ENCODE measurements at regions not wholly inside any gene's neighbourhood (a gene's known extent, or its start where the extent isn't known, plus 50 kb on each side); places are given as distances from the start of the nearest gene placed in this dataset.

DNA sequence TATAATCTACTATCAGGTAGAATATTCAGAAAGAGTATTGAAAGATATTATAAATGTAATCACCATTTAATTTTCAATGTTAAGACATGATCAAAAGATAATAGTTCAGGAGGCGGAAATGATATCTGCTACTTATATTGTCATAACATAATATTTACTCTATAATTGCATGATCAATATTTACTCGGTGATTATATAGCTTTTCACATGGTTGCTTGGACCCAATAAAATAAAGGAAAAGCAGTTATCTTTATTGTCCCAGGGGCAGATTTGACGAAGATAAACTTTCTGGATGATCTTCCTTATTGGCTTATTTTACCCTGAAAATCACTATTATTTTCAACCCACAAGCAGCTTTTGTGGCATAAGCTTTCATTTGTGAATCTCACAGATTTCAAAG, 350.4 kb downstream of the HACE1 start:
- Histone ChIP-seq H3K4me1 (ENCODE audit: control insufficient read depth, insufficient read depth, low read length) (no peaks in the 10 kb centered on the region), H3K4me3 (ENCODE audit: low read depth, low read length) (no peak overlapping the region), H3K27ac (ENCODE audit: low read depth, low read length) (no peak overlapping the region), H3K9ac (ENCODE audit: low read length) (no peak overlapping the region), H3K9me3 (ENCODE audit: control insufficient read depth, insufficient read depth, low read depth, low read length) (no peaks in the 10 kb centered on the region), H3K36me3 (ENCODE audit: control insufficient read depth, insufficient read depth, low read length) (no peaks in the 10 kb centered on the region), H3K27me3 (ENCODE audit: control insufficient read depth, insufficient read depth, low read length) (no peaks in the 10 kb centered on the region)

DNA sequence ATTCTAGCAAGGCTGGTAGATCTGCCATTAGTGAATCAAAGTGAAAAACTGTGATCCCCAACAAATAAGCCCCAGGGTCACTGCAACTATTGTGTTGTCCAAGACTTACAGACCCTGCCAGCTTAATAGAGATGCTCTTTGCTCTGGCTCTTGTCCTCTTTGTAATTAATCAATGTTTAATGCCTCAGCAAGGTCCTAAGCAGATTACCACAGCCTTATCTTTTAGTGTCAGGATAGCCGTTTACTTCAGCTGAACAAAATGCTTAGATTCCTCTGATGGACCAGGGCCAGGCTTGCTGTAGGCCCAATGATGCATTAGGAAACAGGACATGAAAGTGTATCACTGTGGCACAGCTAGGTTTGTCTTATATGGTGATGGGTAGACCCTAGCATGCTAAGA, 353.3 kb downstream of the HACE1 start:
- Histone ChIP-seq H3K4me3 (ENCODE audit: low read depth, low read length) (no peak overlapping the region), H3K9me3 (ENCODE audit: control insufficient read depth, insufficient read depth, low read depth, low read length) (no peaks in the 10 kb centered on the region), H3K9ac (ENCODE audit: low read length) (no peak overlapping the region), H3K4me1 (ENCODE audit: control insufficient read depth, insufficient read depth, low read length) (no peaks in the 10 kb centered on the region), H3K27ac (ENCODE audit: low read depth, low read length) (no peak overlapping the region), H3K36me3 (ENCODE audit: control insufficient read depth, insufficient read depth, low read length) (no peaks in the 10 kb centered on the region), H3K27me3 (ENCODE audit: control insufficient read depth, insufficient read depth, low read length) (no peaks in the 10 kb centered on the region)

DNA sequence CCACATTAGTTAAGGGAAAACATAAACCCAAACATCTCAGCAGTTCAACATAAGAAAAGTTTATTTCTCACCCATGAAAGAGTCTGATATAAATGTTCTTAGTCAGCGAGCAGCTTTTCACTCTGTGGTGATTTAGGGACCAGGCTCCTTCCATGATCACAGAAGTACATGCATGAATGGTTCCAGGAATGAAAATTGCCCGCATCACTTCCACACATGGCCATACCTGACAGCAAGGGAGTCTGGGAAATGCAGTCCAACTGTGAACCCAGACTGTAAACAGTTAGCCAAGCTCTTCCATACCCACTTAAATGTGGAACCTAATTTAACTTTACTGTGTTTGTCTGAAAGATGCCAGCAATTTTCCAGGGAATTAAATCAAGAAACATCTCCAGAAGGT, 353.9 kb downstream of the HACE1 start:
- H3K27ac ChIP-seq (ENCODE audit: low read depth, low read length), result no peak overlapping the region
- H3K4me1 ChIP-seq (ENCODE audit: control insufficient read depth, insufficient read depth, low read length), result no peaks in the 10 kb centered on the region
- no peaks in the 10 kb centered on the region for H3K9me3 ChIP-seq (ENCODE audit: control insufficient read depth, insufficient read depth, low read depth, low read length)
- no peak overlapping the region for H3K4me3 ChIP-seq (ENCODE audit: low read depth, low read length)
- no peaks in the 10 kb centered on the region for H3K36me3 ChIP-seq (ENCODE audit: control insufficient read depth, insufficient read depth, low read length)
- no peaks in the 10 kb centered on the region for H3K27me3 ChIP-seq (ENCODE audit: control insufficient read depth, insufficient read depth, low read length)
- H3K9ac ChIP-seq (ENCODE audit: low read length), result no peak overlapping the region

DNA sequence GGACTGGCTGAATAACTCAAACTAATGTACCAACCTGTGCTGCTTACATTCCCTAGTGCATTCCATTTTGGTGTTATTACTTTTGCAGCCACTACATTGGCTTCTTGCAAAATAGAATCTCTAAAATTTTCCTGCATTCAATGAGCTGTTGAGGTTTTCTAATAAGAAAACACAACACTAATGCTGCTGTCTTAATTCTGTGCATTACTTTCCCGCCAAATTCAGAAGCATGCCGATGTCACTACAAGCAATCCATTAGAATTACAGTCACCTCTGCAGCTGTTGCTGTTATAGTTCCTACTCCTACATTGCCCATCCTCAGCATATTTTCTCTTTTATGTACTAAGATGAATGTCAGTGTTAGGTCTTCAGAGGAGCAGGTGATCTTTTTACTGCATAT, 359.5 kb downstream of the HACE1 start:
- no peaks in the 10 kb centered on the region for H3K36me3 ChIP-seq (ENCODE audit: control insufficient read depth, insufficient read depth, low read length)
- 0 out of 2 replicates have a peak, but pooled peaks cover 4% of the 10 kb centered on the region for H3K9me3 ChIP-seq (ENCODE audit: control insufficient read depth, insufficient read depth, low read depth, low read length)
- H3K9ac ChIP-seq (ENCODE audit: low read length), result no peak overlapping the region
- no peak overlapping the region for H3K27ac ChIP-seq (ENCODE audit: low read depth, low read length)
- no peak overlapping the region for H3K4me3 ChIP-seq (ENCODE audit: low read depth, low read length)
- H3K27me3 ChIP-seq (ENCODE audit: control insufficient read depth, insufficient read depth, low read length), result no peaks in the 10 kb centered on the region
- H3K4me1 ChIP-seq (ENCODE audit: control insufficient read depth, insufficient read depth, low read length), result no peaks in the 10 kb centered on the region

DNA sequence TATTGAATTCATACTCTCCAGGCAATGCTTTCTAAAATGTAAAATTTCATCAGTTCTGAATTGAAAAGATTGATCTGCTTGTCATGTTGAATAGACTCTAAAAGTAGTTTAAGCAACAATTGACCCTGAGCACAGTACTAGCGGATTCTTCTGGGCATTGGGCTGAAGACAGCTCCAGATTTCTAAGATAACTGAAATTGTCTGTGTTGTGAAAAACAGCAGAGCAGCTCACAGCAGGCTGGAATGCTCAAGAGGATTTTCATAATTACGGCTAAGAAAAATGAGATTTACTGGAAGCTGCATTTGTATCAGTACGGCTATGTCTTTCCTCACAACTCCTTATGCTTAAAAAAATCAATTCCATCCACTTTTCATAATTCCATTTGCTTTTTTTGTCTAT, 373.7 kb downstream of the HACE1 start:
- H3K9ac ChIP-seq (ENCODE audit: low read length), result no peak overlapping the region
- H3K4me1 ChIP-seq (ENCODE audit: control insufficient read depth, insufficient read depth, low read length), result no peaks in the 10 kb centered on the region
- no peaks in the 10 kb centered on the region for H3K36me3 ChIP-seq (ENCODE audit: control insufficient read depth, insufficient read depth, low read length)
- no peaks in the 10 kb centered on the region for H3K27me3 ChIP-seq (ENCODE audit: control insufficient read depth, insufficient read depth, low read length)
- no peak overlapping the region for H3K27ac ChIP-seq (ENCODE audit: low read depth, low read length)
- no peak overlapping the region for H3K4me3 ChIP-seq (ENCODE audit: low read depth, low read length)
- no peaks in the 10 kb centered on the region for H3K9me3 ChIP-seq (ENCODE audit: control insufficient read depth, insufficient read depth, low read depth, low read length)

DNA sequence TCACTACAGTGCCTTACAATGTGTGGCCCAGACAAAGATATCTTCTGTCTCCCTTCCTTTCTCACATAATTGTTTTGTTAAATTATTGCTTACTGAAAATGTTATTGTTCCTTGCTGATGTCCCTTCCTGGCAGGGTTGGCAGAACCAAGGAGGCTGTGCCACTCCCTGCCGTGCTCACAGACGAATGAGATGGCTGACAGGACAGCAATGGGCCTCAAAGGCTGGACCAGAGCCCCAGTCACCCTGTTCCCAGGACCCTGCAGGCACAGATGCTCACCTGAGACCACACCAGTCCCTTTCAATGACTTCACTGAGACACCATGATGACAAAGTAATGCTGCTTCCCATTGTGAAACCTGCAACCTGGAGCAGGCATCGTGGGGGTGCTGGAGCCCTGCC, 375.1 kb downstream of the HACE1 start:
- no peak overlapping the region for H3K27ac ChIP-seq (ENCODE audit: low read depth, low read length)
- H3K27me3 ChIP-seq (ENCODE audit: control insufficient read depth, insufficient read depth, low read length), result no peaks in the 10 kb centered on the region
- H3K36me3 ChIP-seq (ENCODE audit: control insufficient read depth, insufficient read depth, low read length), result no peaks in the 10 kb centered on the region
- no peak overlapping the region for H3K4me3 ChIP-seq (ENCODE audit: low read depth, low read length)
- H3K9ac ChIP-seq (ENCODE audit: low read length), result no peak overlapping the region
- H3K4me1 ChIP-seq (ENCODE audit: control insufficient read depth, insufficient read depth, low read length), result no peaks in the 10 kb centered on the region
- no peaks in the 10 kb centered on the region for H3K9me3 ChIP-seq (ENCODE audit: control insufficient read depth, insufficient read depth, low read depth, low read length)

DNA sequence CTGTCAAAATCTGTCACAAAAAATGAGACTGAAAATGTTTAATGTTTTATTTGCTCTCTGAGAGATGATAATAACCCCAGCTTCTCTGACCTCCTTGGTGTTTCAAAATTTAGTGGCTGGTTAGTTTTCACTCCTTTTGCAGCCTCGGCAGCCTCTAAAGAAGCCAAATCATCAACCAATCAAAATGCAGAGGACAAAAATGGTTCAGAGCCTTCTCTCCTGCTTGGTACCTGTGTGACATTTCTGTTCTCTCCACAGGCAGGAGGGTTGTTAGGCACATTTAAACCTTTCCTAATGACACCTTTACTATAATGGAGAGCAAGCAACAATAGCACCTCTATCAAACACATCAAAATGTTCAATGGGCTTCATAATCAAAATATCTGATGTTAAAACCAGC, 375.5 kb downstream of the HACE1 start:
- Histone ChIP-seq H3K27me3 (ENCODE audit: control insufficient read depth, insufficient read depth, low read length) (no peaks in the 10 kb centered on the region), H3K27ac (ENCODE audit: low read depth, low read length) (no peak overlapping the region), H3K36me3 (ENCODE audit: control insufficient read depth, insufficient read depth, low read length) (no peaks in the 10 kb centered on the region), H3K4me1 (ENCODE audit: control insufficient read depth, insufficient read depth, low read length) (no peaks in the 10 kb centered on the region), H3K9ac (ENCODE audit: low read length) (no peak overlapping the region), H3K9me3 (ENCODE audit: control insufficient read depth, insufficient read depth, low read depth, low read length) (no peaks in the 10 kb centered on the region), H3K4me3 (ENCODE audit: low read depth, low read length) (no peak overlapping the region)

DNA sequence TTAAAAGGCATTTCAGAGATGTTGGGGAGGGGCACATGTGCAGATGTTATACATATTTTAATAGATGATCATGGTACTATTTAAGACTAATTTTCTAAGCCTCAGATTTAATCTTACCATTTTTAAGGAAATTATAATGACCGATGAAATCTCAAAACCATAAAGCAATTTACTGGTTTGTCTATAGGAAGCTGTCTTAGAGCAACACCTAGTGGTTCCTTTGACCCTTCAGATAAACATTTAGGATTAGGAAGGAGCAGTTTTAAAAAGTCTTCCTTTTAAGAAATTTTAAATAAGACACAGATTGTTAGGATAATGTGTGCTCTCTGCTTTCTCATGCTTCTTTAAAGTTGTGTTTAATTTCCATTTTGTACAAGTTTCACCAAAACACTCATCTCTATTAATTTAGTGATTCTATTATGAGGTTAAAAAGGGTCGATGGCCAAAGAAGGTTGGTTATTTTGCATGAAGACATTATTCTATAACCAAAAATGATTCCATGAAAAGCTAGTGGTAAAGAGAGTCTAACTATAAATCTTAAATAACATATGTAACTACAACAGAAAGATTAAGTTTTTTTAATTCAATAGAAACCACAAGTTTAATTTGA, 376.4 kb downstream of the HACE1 start:
- H3K27ac ChIP-seq (ENCODE audit: low read depth, low read length), result no peak overlapping the region
- no peak overlapping the region for H3K9ac ChIP-seq (ENCODE audit: low read length)
- no peaks in the 10 kb centered on the region for H3K36me3 ChIP-seq (ENCODE audit: control insufficient read depth, insufficient read depth, low read length)
- H3K9me3 ChIP-seq (ENCODE audit: control insufficient read depth, insufficient read depth, low read depth, low read length), result no peaks in the 10 kb centered on the region
- H3K4me1 ChIP-seq (ENCODE audit: control insufficient read depth, insufficient read depth, low read length), result no peaks in the 10 kb centered on the region
- no peak overlapping the region for H3K4me3 ChIP-seq (ENCODE audit: low read depth, low read length)
- no peaks in the 10 kb centered on the region for H3K27me3 ChIP-seq (ENCODE audit: control insufficient read depth, insufficient read depth, low read length)

DNA sequence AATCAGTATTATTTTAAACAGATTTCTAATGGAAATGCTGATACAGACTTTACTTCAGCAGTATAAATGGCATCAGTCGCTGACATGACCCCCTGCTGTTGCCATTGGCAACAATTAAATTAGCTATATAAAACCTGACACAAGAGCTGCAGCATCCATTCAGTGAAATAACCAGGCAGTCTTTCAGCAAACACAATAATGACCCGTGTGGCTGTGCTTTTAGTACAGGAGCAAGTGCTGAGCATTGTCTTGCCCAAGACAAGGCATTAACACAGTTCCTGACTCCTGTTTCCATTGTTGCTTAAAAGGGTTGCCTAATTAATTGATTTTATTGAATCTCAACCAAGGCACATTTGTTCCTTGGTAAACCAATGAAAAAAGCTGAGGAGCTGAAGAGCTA, 382.1 kb downstream of the HACE1 start:
- peaks cover 11% of the 10 kb centered on the region for H3K4me1 ChIP-seq (ENCODE audit: control insufficient read depth, insufficient read depth, low read length)
- H3K36me3 ChIP-seq (ENCODE audit: control insufficient read depth, insufficient read depth, low read length), result no peaks in the 10 kb centered on the region
- H3K27me3 ChIP-seq (ENCODE audit: control insufficient read depth, insufficient read depth, low read length), result no peaks in the 10 kb centered on the region
- no peak overlapping the region for H3K27ac ChIP-seq (ENCODE audit: low read depth, low read length)
- no peak overlapping the region for H3K9ac ChIP-seq (ENCODE audit: low read length)
- no peak overlapping the region for H3K4me3 ChIP-seq (ENCODE audit: low read depth, low read length)
- no peaks in the 10 kb centered on the region for H3K9me3 ChIP-seq (ENCODE audit: control insufficient read depth, insufficient read depth, low read depth, low read length)

DNA sequence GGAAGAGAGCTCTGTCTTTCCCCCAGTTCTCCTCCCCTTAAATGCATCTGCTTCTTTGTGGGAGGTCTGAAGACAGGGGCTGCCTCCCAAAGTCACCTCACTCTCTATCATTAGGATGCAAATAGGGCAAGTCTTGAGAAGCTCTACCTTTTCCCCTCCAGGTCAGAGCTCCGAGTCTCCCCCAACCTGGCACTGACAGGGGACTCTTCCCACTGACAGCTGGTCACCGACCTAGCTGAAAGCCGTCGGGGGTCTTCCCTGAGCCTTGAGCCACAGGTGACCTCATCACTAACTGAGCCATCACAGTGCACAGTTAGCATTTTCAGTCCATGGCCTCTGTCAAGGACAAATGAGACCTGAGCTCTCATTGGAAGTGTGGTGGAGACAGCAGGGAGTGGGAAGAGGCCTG, 386.7 kb downstream of the HACE1 start:
- Histone ChIP-seq H3K4me3 (ENCODE audit: low read depth, low read length) (peak overlapping the region; percentile 24), H3K4me1 (ENCODE audit: control insufficient read depth, insufficient read depth, low read length) (peaks cover 24% of the 10 kb centered on the region), H3K27ac (ENCODE audit: low read depth, low read length) (no peak overlapping the region)

DNA sequence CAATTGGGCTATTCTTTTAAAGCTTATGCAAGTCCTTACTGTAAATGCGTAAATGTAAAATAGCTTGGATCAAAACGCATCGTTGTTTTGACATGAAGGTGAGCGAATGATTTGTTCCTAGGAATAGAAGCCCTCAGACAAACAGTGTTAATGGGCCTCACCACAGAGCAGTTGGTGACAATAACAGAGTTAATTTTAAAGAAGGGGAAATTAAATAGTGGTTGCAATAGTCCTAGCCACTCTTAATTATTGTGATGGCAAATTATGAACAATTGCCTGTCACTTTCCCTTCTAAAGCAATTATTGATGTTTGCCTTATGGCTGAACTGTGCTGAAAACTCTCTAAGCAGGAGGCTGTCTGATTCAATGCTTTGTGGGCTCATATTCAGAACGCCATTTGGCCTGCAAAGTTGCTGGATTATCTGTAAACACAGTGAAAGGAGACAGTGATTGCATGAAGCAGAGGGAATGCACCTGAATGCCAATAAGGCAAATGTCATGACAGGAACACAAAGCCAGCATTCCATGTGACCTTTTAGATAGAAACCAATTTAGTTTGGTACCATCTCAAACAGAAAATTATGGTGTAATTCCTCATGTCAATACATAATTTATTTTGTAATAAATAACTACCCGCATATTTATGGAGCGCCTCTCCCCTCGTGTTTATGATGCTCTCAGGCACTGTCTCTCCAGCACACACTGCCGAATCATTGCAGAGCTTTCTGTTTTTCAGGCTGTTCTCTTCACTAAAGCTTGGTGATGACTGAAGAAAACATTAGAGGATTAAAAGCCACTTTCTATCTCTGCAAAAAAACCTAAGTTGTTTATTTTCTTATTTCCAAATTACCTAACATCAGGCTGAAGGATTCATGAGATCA, 387.5 kb downstream of the HACE1 start:
- peak overlapping the region; percentile 24; the same call in 1 of the 2 replicates for H3K4me3 ChIP-seq (ENCODE audit: low read depth, low read length)
- H3K27me3 ChIP-seq (ENCODE audit: control insufficient read depth, insufficient read depth, low read length), result no peaks in the 10 kb centered on the region
- peaks cover 24% of the 10 kb centered on the region for H3K4me1 ChIP-seq (ENCODE audit: control insufficient read depth, insufficient read depth, low read length)
- H3K36me3 ChIP-seq (ENCODE audit: control insufficient read depth, insufficient read depth, low read length), result no peaks in the 10 kb centered on the region
- H3K9me3 ChIP-seq (ENCODE audit: control insufficient read depth, insufficient read depth, low read depth, low read length), result no peaks in the 10 kb centered on the region
- no peak overlapping the region for H3K9ac ChIP-seq (ENCODE audit: low read length)
- H3K27ac ChIP-seq (ENCODE audit: low read depth, low read length), result no peak overlapping the region

More for the DNA sequence above, 386.7 kb downstream of the HACE1 start:
- Histone ChIP-seq H3K9me3 (ENCODE audit: control insufficient read depth, insufficient read depth, low read depth, low read length) (no peaks in the 10 kb centered on the region), H3K9ac (ENCODE audit: low read length) (no peak overlapping the region), H3K36me3 (ENCODE audit: control insufficient read depth, insufficient read depth, low read length) (no peaks in the 10 kb centered on the region), H3K27me3 (ENCODE audit: control insufficient read depth, insufficient read depth, low read length) (no peaks in the 10 kb centered on the region)

Data from HUES6 (cell line).